HepG2 (cell line): ENCODE measurements at regions not wholly inside any gene's neighbourhood (a gene's known extent, or its start where the extent isn't known, plus 50 kb on each side); places are given as distances from the start of the nearest gene placed in this dataset.
A peak's percentile ranks its signal among the peaks of the same experiment; 100 is the strongest.

Experiments
- EED ChIP-seq: sonication (generic); formaldehyde crosslinking; IDR thresholded peaks from 2 replicates; pipeline ENCODE4 v1.5.0; 2020; ENCODE audit warnings: mild to moderate bottlenecking, missing genetic modification reagents
- EHMT2 ChIP-seq: fragments of 200-600 bp; sonication (generic); IDR thresholded peaks from 2 replicates; pipeline ENCODE4 v1.7.0; 2017; ENCODE audit warnings: antibody characterized with exemption, low read depth, low read length, borderline replicate concordance
- FOSL1 ChIP-seq: sonication (generic); formaldehyde crosslinking; IDR thresholded peaks from 2 replicates; pipeline ENCODE4 v1.9.0; 2021; ENCODE audit warnings: missing genetic modification reagents, borderline replicate concordance
- FOXK2 ChIP-seq: fragments of 450-650 bp; IDR thresholded peaks from 2 replicates; pipeline ENCODE4 v1.6.1; 2016
- FOXO1 ChIP-seq: sonication (generic); formaldehyde crosslinking; IDR thresholded peaks from 2 replicates; pipeline ENCODE4 v1.4.0; 2020; ENCODE audit warnings: missing genetic modification reagents
- HOXA3 ChIP-seq: sonication (generic); formaldehyde crosslinking; IDR thresholded peaks from 2 replicates; pipeline ENCODE4 v1.5.0; 2020; ENCODE audit warnings: missing genetic modification reagents
- NCOR1 ChIP-seq: fragments of 200-600 bp; sonication (generic); IDR thresholded peaks from 2 replicates; pipeline ENCODE4 v1.7.0; 2017; ENCODE audit warnings: antibody characterized with exemption, low read length, borderline replicate concordance
- RXRA ChIP-seq: sonication (generic); formaldehyde crosslinking; IDR thresholded peaks from 2 replicates; pipeline ENCODE4 v1.5.1; 2020; ENCODE audit warnings: missing genetic modification reagents
- SAFB2 ChIP-seq: sonication (generic); formaldehyde crosslinking; IDR thresholded peaks from 2 replicates; pipeline ENCODE4 v1.5.1; 2020; ENCODE audit warnings: missing genetic modification reagents, low read depth, mild to moderate bottlenecking, borderline replicate concordance
- STAT6 ChIP-seq: sonication (generic); formaldehyde crosslinking; IDR thresholded peaks from 2 replicates; pipeline ENCODE4 v1.4.0; 2020; ENCODE audit warnings: missing genetic modification reagents, mild to moderate bottlenecking, borderline replicate concordance
- ZBTB38 ChIP-seq: sonication (generic); formaldehyde crosslinking; IDR thresholded peaks from 2 replicates; pipeline ENCODE4 v1.5.1; 2020; ENCODE audit warnings: mild to moderate bottlenecking, missing genetic modification reagents
- ZMYM2 ChIP-seq: sonication (generic); formaldehyde crosslinking; IDR thresholded peaks from 2 replicates; pipeline ENCODE4 v1.8.0; 2022; ENCODE audit warnings: mild to moderate bottlenecking, missing genetic modification reagents
- ZNF10 ChIP-seq: sonication (generic); formaldehyde crosslinking; IDR thresholded peaks from 2 replicates; pipeline ENCODE4 v1.4.0; 2020; ENCODE audit warnings: mild to moderate bottlenecking, low read depth, missing genetic modification reagents, borderline replicate concordance
- ZNF264 ChIP-seq: sonication (generic); formaldehyde crosslinking; IDR thresholded peaks from 2 replicates; pipeline ENCODE4 v1.4.0; 2020; ENCODE audit warnings: missing genetic modification reagents
- ZNF382 ChIP-seq: sonication (generic); formaldehyde crosslinking; IDR thresholded peaks from 2 replicates; pipeline ENCODE4 v1.5.0; 2020; ENCODE audit warnings: missing genetic modification reagents, mild to moderate bottlenecking, borderline replicate concordance
- ZNF549 ChIP-seq: sonication (generic); formaldehyde crosslinking; IDR thresholded peaks from 2 replicates; pipeline ENCODE4 v1.5.0; 2020; ENCODE audit warnings: missing genetic modification reagents
- ZNF775 ChIP-seq: sonication (generic); formaldehyde crosslinking; IDR thresholded peaks from 2 replicates; pipeline ENCODE4 v1.4.0; 2020; ENCODE audit warnings: missing genetic modification reagents, mild to moderate bottlenecking, moderate library complexity, borderline replicate concordance
- ZNF792 ChIP-seq: IDR thresholded peaks from 2 replicates; pipeline ENCODE4 v1.6.1; 2016
- TF ChIP-seq, protein P1 (sequence below): sonication (generic); formaldehyde crosslinking; IDR thresholded peaks from 2 replicates; pipeline ENCODE4 v1.5.0; 2020; ENCODE audit warnings: mild to moderate bottlenecking, missing genetic modification reagents, borderline replicate concordance
- TF ChIP-seq, protein P2 (sequence below): sonication (generic); formaldehyde crosslinking; IDR thresholded peaks from 2 replicates; pipeline ENCODE4 v1.9.0; 2021; ENCODE audit warnings: missing genetic modification reagents, mild to moderate bottlenecking, borderline replicate concordance
- TF ChIP-seq, protein P3 (sequence below): sonication (generic); formaldehyde crosslinking; IDR thresholded peaks from 2 replicates; pipeline ENCODE4 v1.5.0; 2020; ENCODE audit warnings: missing genetic modification reagents
- TF ChIP-seq, protein P4 (sequence below): sonication (generic); formaldehyde crosslinking; IDR thresholded peaks from 2 replicates; pipeline ENCODE4 v1.8.0; 2022; ENCODE audit warnings: missing genetic modification reagents, low read depth, mild to moderate bottlenecking, borderline replicate concordance

- TF ChIP-seq, protein P1, sequence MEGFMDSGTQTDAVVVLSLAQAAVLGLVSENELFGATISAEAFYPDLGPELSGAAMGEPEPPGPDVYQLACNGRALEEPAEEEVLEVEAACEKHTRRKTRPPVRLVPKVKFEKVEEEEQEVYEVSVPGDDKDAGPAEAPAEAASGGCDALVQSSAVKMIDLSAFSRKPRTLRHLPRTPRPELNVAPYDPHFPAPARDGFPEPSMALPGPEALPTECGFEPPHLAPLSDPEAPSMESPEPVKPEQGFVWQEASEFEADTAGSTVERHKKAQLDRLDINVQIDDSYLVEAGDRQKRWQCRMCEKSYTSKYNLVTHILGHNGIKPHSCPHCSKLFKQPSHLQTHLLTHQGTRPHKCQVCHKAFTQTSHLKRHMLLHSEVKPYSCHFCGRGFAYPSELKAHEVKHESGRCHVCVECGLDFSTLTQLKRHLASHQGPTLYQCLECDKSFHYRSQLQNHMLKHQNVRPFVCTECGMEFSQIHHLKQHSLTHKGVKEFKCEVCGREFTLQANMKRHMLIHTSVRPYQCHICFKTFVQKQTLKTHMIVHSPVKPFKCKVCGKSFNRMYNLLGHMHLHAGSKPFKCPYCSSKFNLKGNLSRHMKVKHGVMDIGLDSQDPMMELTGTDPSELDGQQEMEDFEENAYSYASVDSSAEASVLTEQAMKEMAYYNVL (CRISPR knock-in tag), result no peak
- TF ChIP-seq, protein P2, sequence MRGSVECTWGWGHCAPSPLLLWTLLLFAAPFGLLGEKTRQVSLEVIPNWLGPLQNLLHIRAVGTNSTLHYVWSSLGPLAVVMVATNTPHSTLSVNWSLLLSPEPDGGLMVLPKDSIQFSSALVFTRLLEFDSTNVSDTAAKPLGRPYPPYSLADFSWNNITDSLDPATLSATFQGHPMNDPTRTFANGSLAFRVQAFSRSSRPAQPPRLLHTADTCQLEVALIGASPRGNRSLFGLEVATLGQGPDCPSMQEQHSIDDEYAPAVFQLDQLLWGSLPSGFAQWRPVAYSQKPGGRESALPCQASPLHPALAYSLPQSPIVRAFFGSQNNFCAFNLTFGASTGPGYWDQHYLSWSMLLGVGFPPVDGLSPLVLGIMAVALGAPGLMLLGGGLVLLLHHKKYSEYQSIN (CRISPR knock-in tag), result no peak
- TF ChIP-seq NCOR1 (no peak), ZNF264 (CRISPR knock-in tag) (no peak), FOSL1 (CRISPR knock-in tag) (no peak), ZNF549 (CRISPR knock-in tag) (no peak), ZNF382 (CRISPR knock-in tag) (no peak), ZNF775 (CRISPR knock-in tag) (no peak), SAFB2 (0 out of 2 replicates have a peak, but pooled peaks have one; percentile 32), STAT6 (CRISPR knock-in tag) (no peak), EED (CRISPR knock-in tag) (no peak), ZNF10 (no peak), ZBTB38 (peak; percentile 57), EHMT2 (no peak), ZNF792 (no peak), FOXO1 (CRISPR knock-in tag) (no peak), FOXK2 (no peak), HOXA3 (CRISPR knock-in tag) (no peak), RXRA (CRISPR knock-in tag) (no peak), ZMYM2 (no peak)
- TF ChIP-seq, protein P3, sequence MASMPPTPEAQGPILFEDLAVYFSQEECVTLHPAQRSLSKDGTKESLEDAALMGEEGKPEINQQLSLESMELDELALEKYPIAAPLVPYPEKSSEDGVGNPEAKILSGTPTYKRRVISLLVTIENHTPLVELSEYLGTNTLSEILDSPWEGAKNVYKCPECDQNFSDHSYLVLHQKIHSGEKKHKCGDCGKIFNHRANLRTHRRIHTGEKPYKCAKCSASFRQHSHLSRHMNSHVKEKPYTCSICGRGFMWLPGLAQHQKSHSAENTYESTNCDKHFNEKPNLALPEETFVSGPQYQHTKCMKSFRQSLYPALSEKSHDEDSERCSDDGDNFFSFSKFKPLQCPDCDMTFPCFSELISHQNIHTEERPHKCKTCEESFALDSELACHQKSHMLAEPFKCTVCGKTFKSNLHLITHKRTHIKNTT (CRISPR knock-in tag), result no peak
- TF ChIP-seq, protein P4, sequence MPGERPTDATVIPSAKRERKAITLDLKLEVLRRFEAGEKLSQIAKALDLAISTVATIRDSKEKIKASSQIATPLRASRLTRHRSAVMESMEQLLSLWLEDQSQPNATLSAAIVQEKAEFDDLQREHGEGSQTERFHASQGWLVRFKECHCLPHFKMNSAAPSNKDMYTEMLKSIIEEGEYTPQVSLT (CRISPR knock-in tag), result no peak
These were observed 119.3 kb upstream of the PTPN1 start (continued) for GRCh38 chr20:50390685-50391443.
